ENCODE measurements at regions not wholly inside any gene's neighbourhood (a gene's known extent, or its start where the extent isn't known, plus 50 kb on each side); places are given as distances from the start of the nearest gene placed in this dataset.
A peak's percentile ranks its signal among the peaks of the same experiment; 100 is the strongest.

DNA sequence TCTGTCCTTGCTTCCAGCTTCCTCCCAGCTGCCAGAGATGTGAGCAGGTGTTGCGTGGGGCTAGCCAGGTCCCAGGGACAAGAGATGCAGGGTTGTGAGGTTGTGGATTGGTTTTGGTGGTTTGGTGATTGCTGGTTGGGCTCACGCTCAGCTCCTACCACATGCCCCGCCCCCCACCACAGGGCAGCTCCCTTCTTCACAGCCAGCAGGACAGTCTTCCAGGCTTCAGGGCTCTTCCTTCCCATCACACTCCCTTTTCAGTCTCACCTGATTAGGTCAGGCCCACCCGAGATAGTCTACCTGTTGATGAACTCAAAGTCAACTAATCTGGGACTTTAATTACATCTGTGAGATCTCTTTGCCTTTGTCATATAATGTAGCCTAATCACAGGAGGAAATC lies 52.0 kb upstream of the GLI2 start:
- 0 out of 2 replicates have a peak overlapping the region, but pooled peaks have one; percentile 1 for H4K8ac ChIP-seq (ENCODE audit: extremely low read depth, insufficient read depth, low read length)
- TF ChIP-seq RAD21 (IDR thresholded peaks at IDR 0.05 in 1 of 2, conservative IDR thresholded peaks at IDR 0.05 in 1 of 2; ENCODE audit: low read depth in 2 of 2, low read length in 2 of 2) = no peak
- TF ChIP-seq ZNF274 (IDR thresholded peaks at IDR 0.05; ENCODE audit: borderline replicate concordance, extremely low read depth, low read length) = no peak
- TF ChIP-seq KDM1A (IDR thresholded peaks at IDR 0.05; ENCODE audit: borderline replicate concordance, low read length) = peak; percentile 80
- no peak for TF ChIP-seq SUZ12 (IDR thresholded peaks at IDR 0.05; ENCODE audit: low read length)
- TF ChIP-seq, protein P1, sequence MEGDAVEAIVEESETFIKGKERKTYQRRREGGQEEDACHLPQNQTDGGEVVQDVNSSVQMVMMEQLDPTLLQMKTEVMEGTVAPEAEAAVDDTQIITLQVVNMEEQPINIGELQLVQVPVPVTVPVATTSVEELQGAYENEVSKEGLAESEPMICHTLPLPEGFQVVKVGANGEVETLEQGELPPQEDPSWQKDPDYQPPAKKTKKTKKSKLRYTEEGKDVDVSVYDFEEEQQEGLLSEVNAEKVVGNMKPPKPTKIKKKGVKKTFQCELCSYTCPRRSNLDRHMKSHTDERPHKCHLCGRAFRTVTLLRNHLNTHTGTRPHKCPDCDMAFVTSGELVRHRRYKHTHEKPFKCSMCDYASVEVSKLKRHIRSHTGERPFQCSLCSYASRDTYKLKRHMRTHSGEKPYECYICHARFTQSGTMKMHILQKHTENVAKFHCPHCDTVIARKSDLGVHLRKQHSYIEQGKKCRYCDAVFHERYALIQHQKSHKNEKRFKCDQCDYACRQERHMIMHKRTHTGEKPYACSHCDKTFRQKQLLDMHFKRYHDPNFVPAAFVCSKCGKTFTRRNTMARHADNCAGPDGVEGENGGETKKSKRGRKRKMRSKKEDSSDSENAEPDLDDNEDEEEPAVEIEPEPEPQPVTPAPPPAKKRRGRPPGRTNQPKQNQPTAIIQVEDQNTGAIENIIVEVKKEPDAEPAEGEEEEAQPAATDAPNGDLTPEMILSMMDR (IDR thresholded peaks at IDR 0.05; ENCODE audit: control extremely low read depth in 1 of 3, insufficient read depth in 1 of 3, low read depth in 1 of 3, low read length in 3 of 3) = no peak
- no peak overlapping the region for H3K4ac ChIP-seq (replicated peaks; ENCODE audit: insufficient read length, low read depth, low read length)
- no peak overlapping the region for H3K4me2 ChIP-seq (ENCODE audit: insufficient read depth in 1 of 2, low read depth in 2 of 2, low read length in 2 of 2)
- no peaks in the 10 kb centered on the region for H3K36me3 ChIP-seq (ENCODE audit: control insufficient read depth in 2 of 4, insufficient read depth in 4 of 4, low read length in 3 of 4)
- H2BK15ac ChIP-seq (ENCODE audit: low read length) = no peak overlapping the region
- 77% methylated on average over 4 of the region's 4 CpGs; no CpG with 5 or more reads in 1 of the 2 experiments for WGBS, 2 experiments (ENCODE audit: extremely low coverage in 1 of 2, insufficient coverage in 1 of 2, insufficient read length in 1 of 2, insufficient replicate concordance in 2 of 2, low coverage in 1 of 2, low lambda C conversion rate in 2 of 2, missing lambda C conversion rate in 1 of 2)
- POLR2A ChIA-PET (ENCODE audit: partially characterized antibody) = no interaction called here
- H3K79me2 ChIP-seq (ENCODE audit: control insufficient read depth in 1 of 2, insufficient read depth in 2 of 2, low read length in 2 of 2) = 0 out of 4 replicates have a peak, but pooled peaks cover 0 to 3% of the 10 kb centered on the region in 2 experiments
- no peaks in the 10 kb centered on the region for H3K23me2 ChIP-seq (ENCODE audit: low read depth, low read length)
- no peaks in the 10 kb centered on the region for H3K4me1 ChIP-seq (replicated peaks in 1 of 4; ENCODE audit: control insufficient read depth in 3 of 4, insufficient read depth in 4 of 4, low read length in 3 of 4)
- H3K9me3 ChIP-seq (ENCODE audit: insufficient read depth in 2 of 2, low read depth in 1 of 2, low read length in 1 of 2) = no peaks in the 10 kb centered on the region
- H3K27me3 ChIP-seq (replicated peaks in 1 of 4; ENCODE audit: control insufficient read depth in 3 of 4, extremely low read depth in 1 of 4, insufficient read depth in 3 of 4, low read length in 3 of 4) = peaks cover 0 to 5% (median 0%) of the 10 kb centered on the region in 4 experiments; a peak in 3 of 7 replicates
- no peak overlapping the region for H2AK5ac ChIP-seq (ENCODE audit: low read depth, low read length)
- no peak overlapping the region for H4K5ac ChIP-seq (ENCODE audit: insufficient read length, low read depth, low read length)
- H4K20me1 ChIP-seq (replicated peaks in 1 of 2; ENCODE audit: control insufficient read depth in 1 of 2, insufficient read depth in 2 of 2, low read length in 2 of 2) = no peaks in the 10 kb centered on the region
- H3K18ac ChIP-seq (ENCODE audit: extremely low read depth, low read length) = no peak overlapping the region
- FAIRE-seq = no peak
- H3K9ac ChIP-seq (replicated peaks in 1 of 4; ENCODE audit: extremely low read depth in 1 of 4, low read depth in 3 of 4, low read length in 3 of 4) = no peak overlapping the region
- CTCF ChIA-PET (ENCODE audit: partially characterized antibody) = interaction anchor here (0.8 to 9.6 kb wide), 6 partner anchors 87 to 393 kb away, joined by 3 to 88 read pairs (median 4); no protein-coding TSS in a partner anchor
- H2AFZ ChIP-seq (ENCODE audit: low read length) = no peak overlapping the region
- H3K27ac ChIP-seq (ENCODE audit: low read depth, low read length) = no peak overlapping the region
- no peak overlapping the region for H3K4me3 ChIP-seq (ENCODE audit: extremely low read depth in 1 of 4, insufficient read depth in 2 of 4, low read depth in 3 of 4, low read length in 4 of 4)
- H3K56ac ChIP-seq (replicated peaks; ENCODE audit: insufficient read length, low read depth, low read length) = no peak overlapping the region
- H2BK120ac ChIP-seq (replicated peaks; ENCODE audit: low read depth, low read length) = no peak overlapping the region
- no peak overlapping the region for H3K23ac ChIP-seq (ENCODE audit: insufficient read length)
- H4K91ac ChIP-seq (replicated peaks; ENCODE audit: insufficient read length, low read length) = no peak overlapping the region
- H2BK5ac ChIP-seq (ENCODE audit: low read depth, low read length) = no peak overlapping the region
- no peak overlapping the region for H2BK20ac ChIP-seq (ENCODE audit: low read length)
- no peak overlapping the region for H3K14ac ChIP-seq (ENCODE audit: insufficient read length)
- no peaks in the 10 kb centered on the region for H3K79me1 ChIP-seq (ENCODE audit: low read depth, low read length)
- no peak for DNase-seq (ENCODE audit: low read depth in 1 of 2, low spot score in 2 of 2)
- H2BK12ac ChIP-seq (ENCODE audit: low read depth, low read length) = no peak overlapping the region
